Erythroblast (primary cell): ENCODE measurements at regions not wholly inside any gene's neighbourhood (a gene's known extent, or its start where the extent isn't known, plus 50 kb on each side); places are given as distances from the start of the nearest gene placed in this dataset.

Experiments used
- GATA1 ChIP-seq: IDR thresholded peaks from 2 replicates; pipeline ENCODE4 v1.6.1; 2011; ENCODE audit warnings: low read depth, mild to moderate bottlenecking, control low read depth, low read length, moderate library complexity
- POLR2A ChIP-seq: IDR thresholded peaks from 2 replicates; pipeline ENCODE4 v1.6.1; 2011; ENCODE audit warnings: mild to moderate bottlenecking, low read length

- TF ChIP-seq POLR2A (no peak), GATA1 (no peak)
These were observed 137.7 kb downstream of the DKK1 start for GRCh38 chr10:52451817-52452216.
